Urinary bladder (tissue), 3 donors: ENCODE measurements at regions not wholly inside any gene's neighbourhood (a gene's known extent, or its start where the extent isn't known, plus 50 kb on each side); places are given as distances from the start of the nearest gene placed in this dataset.
"Not testable (repeated sequence)": the region's sequence is repeated elsewhere in the genome, so short reads cannot be mapped to it uniquely, and the experiment has no call there.

ENCODE experiments used
- DNase-seq: peaks from one replicate; pipeline ENCODE4 v3.0.0-alpha.2; 2015; ENCODE audit errors: extremely low spot score
- H3K27ac ChIP-seq: one replicate; pipeline ENCODE4 v1.5.1; 2013; ENCODE audit warnings: low read depth, mild to moderate bottlenecking, moderate library complexity
- H3K36me3 ChIP-seq: one replicate; pipeline ENCODE4 v1.6.1; 2013; ENCODE audit warnings: mild to moderate bottlenecking, moderate library complexity; ENCODE audit not compliant: insufficient read depth
- H3K4me1 ChIP-seq: one replicate; pipeline ENCODE4 v1.6.1; 2013; ENCODE audit warnings: mild to moderate bottlenecking, moderate library complexity; ENCODE audit not compliant: insufficient read depth
- H3K4me3 ChIP-seq: one replicate; pipeline ENCODE4 v1.5.1; 2013; ENCODE audit warnings: low read depth, low read length
- WGBS: extraction: QIAGEN DNeasy Blood & Tissue Kit; methylation state at CpG from one replicate; pipeline ENCODE4 v1.1.7; 2013; 5-methylcytosine and 5-hydroxymethylcytosine counted together
- donor health status: healthy with polysubstance abuse.
- donor health status: healthy.

- Histone ChIP-seq H3K4me1 (no peaks in the 10 kb centered on the region), H3K36me3 (no peaks in the 10 kb centered on the region), H3K27ac (no peak overlapping the region), H3K4me3 (no peak overlapping the region)
- DNase-seq = no peak
- WGBS = 63% methylated on average over 9 of the region's 9 CpGs
These were observed 103.9 kb downstream of the GATA3 start for GRCh38 chr10:8158193-8159071.

- no peak for DNase-seq
- H3K4me1 ChIP-seq = no peaks in the 10 kb centered on the region
- WGBS = 87% methylated on average over 9 of the region's 9 CpGs
These were observed 105.1 kb downstream of the GATA3 start for GRCh38 chr10:8159341-8160165.

GRCh38 chr10:8163824-8164223 lies 109.3 kb downstream of the GATA3 start:
- Histone ChIP-seq H3K27ac (no peak overlapping the region), H3K4me3 (no peak overlapping the region), H3K36me3 (no peaks in the 10 kb centered on the region), H3K4me1 (no peaks in the 10 kb centered on the region)
- 82% methylated on average over 2 of the region's 2 CpGs for WGBS
- DNase-seq = no peak

More at GRCh38 chr10:8159341-8160165, 105.1 kb downstream of the GATA3 start:
- Histone ChIP-seq H3K4me3 (no peak overlapping the region), H3K27ac (no peak overlapping the region), H3K36me3 (no peaks in the 10 kb centered on the region)

- H3K4me1 ChIP-seq, H3K36me3 ChIP-seq, DNase-seq, H3K4me3 ChIP-seq, H3K27ac ChIP-seq: not testable (repeated sequence)
- WGBS = 91% methylated on average over 1 of the region's 1 CpG
These were observed 110.2 kb downstream of the GATA3 start for GRCh38 chr10:8164640-8165039.

GRCh38 chr10:8168836-8169235 lies 114.3 kb downstream of the GATA3 start:
- no peak overlapping the region for H3K4me3 ChIP-seq
- no peak for DNase-seq
- no peak overlapping the region for H3K27ac ChIP-seq
- H3K4me1 ChIP-seq = no peaks in the 10 kb centered on the region
- no peaks in the 10 kb centered on the region for H3K36me3 ChIP-seq

GRCh38 chr10:8171008-8171407 lies 116.5 kb downstream of the GATA3 start:
- Histone ChIP-seq H3K27ac (no peak overlapping the region), H3K4me1 (no peaks in the 10 kb centered on the region), H3K4me3 (no peak overlapping the region), H3K36me3 (no peaks in the 10 kb centered on the region)
- 94% methylated on average over 2 of the region's 2 CpGs for WGBS
- DNase-seq = no peak

GRCh38 chr10:8172604-8173003 lies 118.1 kb downstream of the GATA3 start:
- Histone ChIP-seq H3K4me3 (no peak overlapping the region), H3K27ac (no peak overlapping the region), H3K4me1 (no peaks in the 10 kb centered on the region), H3K36me3 (no peaks in the 10 kb centered on the region)
- WGBS = 93% methylated on average over 7 of the region's 7 CpGs
- DNase-seq = no peak

- DNase-seq = no peak
- H3K4me3 ChIP-seq = no peak overlapping the region
- H3K4me1 ChIP-seq = no peaks in the 10 kb centered on the region
- H3K36me3 ChIP-seq = no peaks in the 10 kb centered on the region
- 83% methylated on average over 4 of the region's 4 CpGs for WGBS
- H3K27ac ChIP-seq = no peak overlapping the region
These were observed 118.9 kb downstream of the GATA3 start for GRCh38 chr10:8173243-8173865.

- WGBS = 78% methylated on average over 3 of the region's 3 CpGs
- H3K4me3 ChIP-seq = no peak overlapping the region
- H3K4me1 ChIP-seq = no peaks in the 10 kb centered on the region
- H3K27ac ChIP-seq = no peak overlapping the region
- no peaks in the 10 kb centered on the region for H3K36me3 ChIP-seq
- DNase-seq = no peak
These were observed 119.4 kb downstream of the GATA3 start for GRCh38 chr10:8173866-8174243.

GRCh38 chr10:8174762-8175161 lies 120.3 kb downstream of the GATA3 start:
- 49% methylated on average over 8 of the region's 8 CpGs for WGBS
- DNase-seq = no peak
- Histone ChIP-seq H3K27ac (no peak overlapping the region), H3K4me3 (no peak overlapping the region), H3K36me3 (no peaks in the 10 kb centered on the region), H3K4me1 (no peaks in the 10 kb centered on the region)

GRCh38 chr10:8177526-8177925 lies 123.0 kb downstream of the GATA3 start:
- 92% methylated on average over 3 of the region's 3 CpGs for WGBS
- not testable (repeated sequence) for DNase-seq

GRCh38 chr10:8179773-8180172 lies 125.3 kb downstream of the GATA3 start:
- 87% methylated on average over 1 of the region's 1 CpG for WGBS
- H3K4me3 ChIP-seq, H3K36me3 ChIP-seq, H3K4me1 ChIP-seq, H3K27ac ChIP-seq, DNase-seq: not testable (repeated sequence)

More at GRCh38 chr10:8177526-8177925, 123.0 kb downstream of the GATA3 start:
- H3K36me3 ChIP-seq, H3K4me3 ChIP-seq, H3K4me1 ChIP-seq, H3K27ac ChIP-seq: not testable (repeated sequence)

GRCh38 chr10:8180360-8181109 lies 126.0 kb downstream of the GATA3 start:
- no peak overlapping the region for H3K4me3 ChIP-seq
- H3K27ac ChIP-seq = no peak overlapping the region
- H3K4me1 ChIP-seq = no peaks in the 10 kb centered on the region
- H3K36me3 ChIP-seq = no peaks in the 10 kb centered on the region
- no peak for DNase-seq
- 76% methylated on average over 9 of the region's 9 CpGs for WGBS
